Duodenal mucosa (tissue), 2 donors: ENCODE measurements at regions not wholly inside any gene's neighbourhood (a gene's known extent, or its start where the extent isn't known, plus 50 kb on each side); places are given as distances from the start of the nearest gene placed in this dataset.

ENCODE experiments used
- H3K27ac ChIP-seq: one replicate; pipeline ENCODE4 v1.7.0; 2013; ENCODE audit warnings: low read depth, low read length
- H3K27me3 ChIP-seq, 2 donors: one replicate each; pipeline ENCODE4 v1.7.0; 2013; ENCODE audit warnings: low read length in 2 of 2, control low read depth in 1 of 2; ENCODE audit not compliant: insufficient read depth in 2 of 2, control insufficient read depth in 1 of 2
- H3K36me3 ChIP-seq, 2 donors: one replicate each; pipeline ENCODE4 v1.7.0; 2013; ENCODE audit warnings: low read length in 2 of 2, control low read depth in 1 of 2; ENCODE audit not compliant: insufficient read depth in 2 of 2, control insufficient read depth in 1 of 2
- H3K4me1 ChIP-seq, 2 donors: one replicate each; pipeline ENCODE4 v1.7.0; 2013; ENCODE audit warnings: low read length in 2 of 2, control low read depth in 1 of 2; ENCODE audit not compliant: insufficient read depth in 2 of 2, control insufficient read depth in 1 of 2
- H3K4me3 ChIP-seq, 2 donors: one replicate each; pipeline ENCODE4 v1.7.0; 2013; ENCODE audit warnings: low read length in 2 of 2, low read depth in 1 of 2
- H3K9ac ChIP-seq, 2 donors: one replicate each; pipeline ENCODE4 v1.7.0; 2013; ENCODE audit warnings: low read length in 2 of 2, low read depth in 1 of 2
- H3K9me3 ChIP-seq, 2 donors: one replicate each; pipeline ENCODE4 v1.7.0; 2013; ENCODE audit warnings: low read length in 2 of 2, control low read depth in 1 of 2; ENCODE audit not compliant: control insufficient read depth in 1 of 2

- Histone ChIP-seq H3K4me1 (no peaks in the 10 kb centered on the region), H3K27me3 (no peaks in the 10 kb centered on the region), H3K9ac (no peak overlapping the region), H3K36me3 (no peaks in the 10 kb centered on the region), H3K27ac (no peak overlapping the region), H3K4me3 (no peak overlapping the region), H3K9me3 (peaks cover 2 to 5% of the 10 kb centered on the region in 2 donors)
These were observed 1179.8 kb downstream of the SLITRK1 start for GRCh38 chr13:82702513-82702912.

GRCh38 chr13:82701020-82701419 lies 1181.3 kb downstream of the SLITRK1 start:
- H3K9me3 ChIP-seq: peaks cover 4 to 5% of the 10 kb centered on the region in 2 donors
- no peak overlapping the region for H3K9ac ChIP-seq
- H3K27ac ChIP-seq: no peak overlapping the region
- H3K4me3 ChIP-seq: no peak overlapping the region
- no peaks in the 10 kb centered on the region for H3K4me1 ChIP-seq
- H3K27me3 ChIP-seq: no peaks in the 10 kb centered on the region
- no peaks in the 10 kb centered on the region for H3K36me3 ChIP-seq

GRCh38 chr13:82698941-82699340 lies 1183.3 kb downstream of the SLITRK1 start:
- no peaks in the 10 kb centered on the region for H3K4me1 ChIP-seq
- peaks cover under 1 to 2% of the 10 kb centered on the region in 2 donors for H3K9me3 ChIP-seq
- no peak overlapping the region for H3K9ac ChIP-seq
- H3K27me3 ChIP-seq: no peaks in the 10 kb centered on the region
- H3K36me3 ChIP-seq: no peaks in the 10 kb centered on the region
- H3K4me3 ChIP-seq: no peak overlapping the region
- no peak overlapping the region for H3K27ac ChIP-seq

- no peaks in the 10 kb centered on the region for H3K36me3 ChIP-seq
- H3K9ac ChIP-seq: no peak overlapping the region
- peaks cover 0 to 7% of the 10 kb centered on the region in 2 donors for H3K9me3 ChIP-seq
- no peaks in the 10 kb centered on the region for H3K27me3 ChIP-seq
- no peak overlapping the region for H3K4me3 ChIP-seq
- H3K27ac ChIP-seq: no peak overlapping the region
- no peaks in the 10 kb centered on the region for H3K4me1 ChIP-seq
These were observed 1183.9 kb downstream of the SLITRK1 start for GRCh38 chr13:82698383-82698782.

- no peaks in the 10 kb centered on the region for H3K4me1 ChIP-seq
- no peak overlapping the region for H3K9ac ChIP-seq
- no peaks in the 10 kb centered on the region for H3K36me3 ChIP-seq
- H3K27me3 ChIP-seq: no peaks in the 10 kb centered on the region
- H3K27ac ChIP-seq: no peak overlapping the region
- H3K9me3 ChIP-seq: peaks cover 0 to 8% of the 10 kb centered on the region in 2 donors
- no peak overlapping the region for H3K4me3 ChIP-seq
These were observed 1188.7 kb downstream of the SLITRK1 start for GRCh38 chr13:82693607-82694006.

- Histone ChIP-seq H3K36me3 (no peaks in the 10 kb centered on the region), H3K9ac (no peak overlapping the region), H3K27me3 (no peaks in the 10 kb centered on the region), H3K27ac (no peak overlapping the region), H3K4me1 (no peaks in the 10 kb centered on the region), H3K4me3 (peak overlapping the region; percentile 44 to 54), H3K9me3 (peaks cover 0 to 2% of the 10 kb centered on the region in 2 donors)
These were observed 1193.8 kb downstream of the SLITRK1 start for GRCh38 chr13:82688400-82688994.

- Histone ChIP-seq H3K4me3 (no peak overlapping the region), H3K27ac (no peak overlapping the region), H3K27me3 (no peaks in the 10 kb centered on the region)
These were observed 1194.4 kb downstream of the SLITRK1 start for GRCh38 chr13:82687884-82688283.

GRCh38 chr13:82681535-82681934 lies 1200.7 kb downstream of the SLITRK1 start:
- H3K9ac ChIP-seq: no peak overlapping the region
- no peak overlapping the region for H3K27ac ChIP-seq
- H3K27me3 ChIP-seq: no peaks in the 10 kb centered on the region
- no peaks in the 10 kb centered on the region for H3K4me1 ChIP-seq
- H3K36me3 ChIP-seq: no peaks in the 10 kb centered on the region
- peaks cover 0 to 6% of the 10 kb centered on the region in 2 donors for H3K9me3 ChIP-seq
- no peak overlapping the region for H3K4me3 ChIP-seq

More at GRCh38 chr13:82687884-82688283, 1194.4 kb downstream of the SLITRK1 start:
- Histone ChIP-seq H3K4me1 (no peaks in the 10 kb centered on the region), H3K9me3 (no peaks in the 10 kb centered on the region), H3K36me3 (no peaks in the 10 kb centered on the region), H3K9ac (no peak overlapping the region)

GRCh38 chr13:82678052-82678451 lies 1204.2 kb downstream of the SLITRK1 start:
- Histone ChIP-seq H3K4me1 (no peaks in the 10 kb centered on the region), H3K27ac (no peak overlapping the region), H3K4me3 (no peak overlapping the region), H3K9ac (no peak overlapping the region), H3K36me3 (no peaks in the 10 kb centered on the region), H3K27me3 (no peaks in the 10 kb centered on the region), H3K9me3 (peaks cover 0 to 6% of the 10 kb centered on the region in 2 donors)

- Histone ChIP-seq H3K9me3 (peaks cover 0 to 6% of the 10 kb centered on the region in 2 donors), H3K36me3 (no peaks in the 10 kb centered on the region), H3K27ac (no peak overlapping the region), H3K27me3 (no peaks in the 10 kb centered on the region), H3K9ac (no peak overlapping the region), H3K4me1 (no peaks in the 10 kb centered on the region), H3K4me3 (no peak overlapping the region)
These were observed 1207.2 kb downstream of the SLITRK1 start for GRCh38 chr13:82675024-82675423.
